Lower leg skin (tissue), 3 donors: ENCODE measurements at regions not wholly inside any gene's neighbourhood (a gene's known extent, or its start where the extent isn't known, plus 50 kb on each side); places are given as distances from the start of the nearest gene placed in this dataset.
"Not testable (repeated sequence)": the region's sequence is repeated elsewhere in the genome, so short reads cannot be mapped to it uniquely, and the experiment has no call there.

Source experiments
- CTCF ChIP-seq, 3 donors: fragments of 450-650 bp; IDR thresholded peaks; one replicate each; pipeline ENCODE4 v1.5.1; 2016; ENCODE audit warnings: antibody characterized with exemption in 3 of 3, mild to moderate bottlenecking in 3 of 3, moderate library complexity in 2 of 3
- POLR2A ChIP-seq, 2 donors: fragments of 450-650 bp; IDR thresholded peaks; one replicate each; pipeline ENCODE4 v1.6.1; 2016 to 2017; ENCODE audit warnings: antibody characterized with exemption in 2 of 2, mild to moderate bottlenecking in 1 of 2, moderate library complexity in 1 of 2

- TF ChIP-seq CTCF, POLR2A (IDR thresholded peaks at IDR 0.05): not testable (repeated sequence)
These were observed 613.0 kb upstream of the MIR17HG start for GRCh38 chr13:90734497-90734896.
